Stimulated activated CD4-positive, alpha-beta T cell treated with anti-CD3 and anti-CD28 coated beads, Interleukin-2, amount 100 ng/mL, for 48 hours (primary cell): ENCODE measurements at regions not wholly inside any gene's neighbourhood (a gene's known extent, or its start where the extent isn't known, plus 50 kb on each side); places are given as distances from the start of the nearest gene placed in this dataset.

Experiments
- DNase-seq, 2 donors: peaks; one replicate each; pipeline ENCODE4 v3.0.0-alpha.2; 2020

DNA sequence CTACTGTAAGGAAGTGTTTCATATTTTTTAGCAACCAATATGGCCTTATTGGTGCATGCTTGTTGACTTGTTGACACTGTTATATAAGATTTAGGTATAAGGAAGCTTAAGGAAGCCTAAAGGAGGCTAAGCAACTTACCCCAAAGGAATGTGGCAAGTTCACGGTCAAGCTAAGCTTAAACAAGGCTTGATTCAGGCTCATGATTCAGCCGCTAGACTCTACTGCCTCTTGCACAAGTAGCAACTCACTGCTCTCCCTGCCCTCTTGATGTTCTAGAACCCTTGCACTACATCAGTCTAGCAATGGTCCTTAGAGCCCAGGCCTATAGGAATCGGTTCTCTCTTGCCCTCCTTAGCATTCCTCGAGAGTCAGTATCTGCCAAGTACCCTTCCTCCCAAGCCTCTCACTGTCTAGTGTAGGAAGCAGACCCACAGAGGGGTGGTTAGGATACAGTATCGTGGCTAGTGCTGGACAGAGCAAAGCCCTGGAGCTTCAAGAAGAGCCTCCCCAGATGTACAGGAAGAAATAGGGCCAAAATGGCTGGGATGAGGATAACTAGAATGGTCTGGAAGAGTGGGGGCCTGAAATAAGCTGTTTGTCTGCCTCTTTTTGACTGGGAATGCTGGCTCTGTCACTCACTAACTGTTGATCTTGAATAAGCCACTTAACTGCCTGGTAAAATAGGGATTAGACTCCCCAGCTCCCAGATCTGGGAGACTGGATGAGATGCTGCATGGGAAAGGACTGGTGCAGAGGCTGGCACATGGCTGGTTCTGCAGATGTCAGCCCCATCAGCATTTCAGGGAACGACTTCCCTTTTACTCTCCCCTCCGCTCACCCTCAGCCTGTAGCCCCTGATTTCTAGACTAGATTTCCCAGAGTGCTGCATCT is 122.2 kb downstream of the NAV1 start:
- DNase-seq: no peak

DNA sequence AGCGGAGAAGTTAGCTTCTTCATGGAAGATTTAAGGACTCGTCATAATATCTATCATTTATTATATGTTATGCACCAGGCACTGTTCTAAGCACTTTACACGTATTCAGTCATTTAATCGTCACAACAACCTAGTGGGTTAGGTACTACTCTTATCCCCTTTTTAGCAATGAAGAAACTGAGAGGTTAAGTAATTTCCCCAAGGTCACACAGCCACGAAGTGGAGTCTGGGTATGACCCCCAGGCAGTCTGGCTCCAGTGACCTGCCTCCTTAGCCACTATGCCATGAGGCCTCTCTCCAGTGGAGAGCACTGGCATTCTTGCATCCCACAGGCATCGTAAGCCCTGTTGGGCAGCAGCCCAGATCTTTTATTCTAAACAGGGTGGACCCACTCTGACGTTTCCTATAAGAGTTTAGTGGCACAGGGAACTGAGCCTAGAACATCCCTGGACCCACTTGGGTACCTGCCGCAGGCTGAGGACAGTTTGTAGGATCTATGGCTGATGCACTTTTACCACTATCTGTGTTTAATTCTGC is 123.0 kb downstream of the NAV1 start:
- no peak for DNase-seq

DNA sequence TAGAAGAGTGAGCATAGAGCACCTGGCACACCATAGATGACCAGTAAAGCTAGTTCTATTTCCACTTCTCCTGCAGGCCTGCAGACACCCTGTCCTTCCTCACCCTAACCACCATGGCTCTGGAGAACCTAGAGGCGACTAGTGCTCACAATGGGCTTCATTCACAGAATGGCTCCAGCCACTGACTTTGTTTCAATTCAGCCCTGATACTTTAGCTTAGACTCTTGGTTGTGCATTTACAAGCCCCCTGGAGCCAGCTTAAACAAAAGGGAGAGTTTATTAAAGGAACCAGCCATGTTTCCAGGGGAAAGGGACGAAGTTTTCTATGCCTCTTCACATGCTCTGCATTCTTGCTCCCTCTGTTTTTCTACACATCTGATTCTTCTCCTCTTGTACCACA is 123.7 kb downstream of the NAV1 start:
- no peak for DNase-seq

- no peak for DNase-seq
These were observed 124.7 kb downstream of the NAV1 start for GRCh38 chr1:201663491-201664113.

DNA sequence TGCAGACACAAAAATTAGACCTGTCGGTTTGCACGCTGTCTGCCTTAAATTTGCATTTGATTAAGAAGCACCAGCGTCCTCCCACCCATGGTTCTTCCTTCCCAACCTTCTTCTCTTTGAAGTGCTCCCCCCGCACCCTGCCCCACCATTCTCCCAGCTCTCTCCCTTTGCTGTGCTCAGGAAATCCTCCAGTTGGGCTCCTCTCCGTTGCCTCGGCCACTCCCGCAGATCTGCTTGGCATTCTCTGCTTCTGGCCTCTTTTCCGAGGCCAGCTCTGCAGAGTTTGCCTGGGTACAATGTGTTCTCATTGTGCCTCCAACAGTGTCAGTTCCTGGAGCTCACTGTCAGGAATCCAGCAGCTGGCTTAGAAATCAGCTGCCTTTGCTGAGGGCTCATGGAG is 126.1 kb downstream of the NAV1 start:
- DNase-seq: no peak

DNA sequence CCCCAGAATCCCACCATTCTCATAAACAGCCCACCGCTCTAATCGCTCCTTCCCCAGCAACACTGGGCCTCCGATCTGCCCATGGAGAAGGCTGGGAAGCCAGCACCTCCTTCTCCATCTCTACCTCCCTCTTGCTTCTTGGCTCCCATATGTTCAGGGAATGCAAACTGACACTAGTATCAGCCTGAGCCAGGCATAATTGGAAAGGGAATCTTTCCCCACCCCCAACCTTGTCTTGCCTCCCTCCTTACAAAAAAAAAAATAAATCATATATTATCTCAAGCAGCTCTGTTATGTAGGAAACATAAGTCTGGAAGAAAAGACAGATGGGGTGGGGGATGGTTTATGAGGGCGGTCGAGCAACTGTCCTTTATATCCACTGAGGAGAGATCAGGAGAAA is 127.2 kb downstream of the NAV1 start:
- DNase-seq: no peak

DNA sequence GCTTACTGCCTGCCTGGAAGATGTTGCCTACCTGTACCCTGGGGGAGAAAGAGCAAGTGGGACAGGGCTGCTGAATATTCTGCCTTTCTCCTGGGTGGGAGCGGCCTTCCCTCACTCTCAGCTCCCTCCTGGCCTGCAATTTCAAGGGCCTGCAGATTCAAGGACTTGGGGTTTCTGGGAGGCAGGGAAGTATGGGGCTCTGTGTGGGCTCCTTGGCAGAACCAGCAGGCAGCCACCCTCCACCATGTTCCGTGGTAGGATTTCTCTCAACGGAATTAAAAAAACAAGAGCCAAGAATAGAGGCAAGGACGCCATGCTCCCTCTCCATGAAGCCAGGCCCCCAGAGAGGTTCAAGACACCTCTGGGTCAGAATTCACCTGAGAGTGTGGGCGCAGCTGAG is 127.7 kb downstream of the NAV1 start:
- DNase-seq: no peak

- no peak for DNase-seq
These were observed 128.6 kb downstream of the NAV1 start for GRCh38 chr1:201667479-201667878.

- DNase-seq: no peak
These were observed 131.6 kb downstream of the NAV1 start for GRCh38 chr1:201670517-201670916.

GRCh38 chr1:201672685-201673084 is 133.8 kb downstream of the NAV1 start:
- no peak for DNase-seq

DNA sequence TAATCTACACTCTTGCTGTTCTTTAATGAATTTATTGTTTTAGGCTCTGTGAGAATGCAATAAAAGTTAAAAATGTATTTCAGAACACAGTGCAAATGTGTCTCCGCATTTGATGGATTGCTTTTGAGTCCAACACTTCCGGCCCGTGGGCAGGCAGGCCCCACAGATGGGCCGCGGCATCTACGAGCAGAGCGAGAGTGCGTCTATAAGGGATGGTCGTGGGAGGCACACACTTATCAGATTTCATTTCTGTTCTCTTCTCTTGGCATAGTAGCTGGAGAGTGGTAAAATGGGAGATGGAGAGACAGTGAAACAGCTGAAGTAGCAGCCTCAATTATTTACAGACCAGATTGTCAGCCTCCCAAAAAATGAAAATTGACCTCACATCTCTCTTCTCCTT is 134.2 kb downstream of the NAV1 start:
- DNase-seq: no peak

DNA sequence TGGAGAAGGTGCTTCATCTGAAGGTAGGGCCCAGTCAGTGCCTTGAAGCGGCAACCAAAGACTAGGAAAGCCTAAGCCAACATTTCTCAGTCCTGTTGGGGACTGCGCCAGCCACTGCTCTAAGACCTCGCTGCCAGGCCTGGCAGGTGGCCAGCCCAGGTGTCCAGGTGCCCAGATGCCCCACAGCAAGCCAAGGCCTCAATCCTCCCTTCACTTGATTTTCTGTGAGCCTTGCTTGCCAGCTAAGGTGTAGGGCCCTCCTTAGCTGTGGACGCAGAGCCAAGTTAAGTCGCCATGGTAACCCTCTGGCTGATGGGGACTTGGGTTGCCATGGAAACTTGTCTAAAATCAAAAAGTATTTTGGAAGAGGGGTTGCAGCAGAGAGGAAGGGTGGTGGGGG is 135.0 kb downstream of the NAV1 start:
- no peak for DNase-seq

- DNase-seq: no peak
These were observed 136.2 kb downstream of the NAV1 start for GRCh38 chr1:201675143-201675542.

- DNase-seq: no peak
These were observed 137.3 kb downstream of the NAV1 start for GRCh38 chr1:201676197-201676596.

- DNase-seq: no peak
These were observed 137.7 kb downstream of the NAV1 start for GRCh38 chr1:201676641-201677040.

- DNase-seq: no peak
These were observed 139.6 kb downstream of the NAV1 start for GRCh38 chr1:201678264-201679101.

- no peak for DNase-seq
These were observed 142.4 kb downstream of the NAV1 start for GRCh38 chr1:201681375-201681774.

DNA sequence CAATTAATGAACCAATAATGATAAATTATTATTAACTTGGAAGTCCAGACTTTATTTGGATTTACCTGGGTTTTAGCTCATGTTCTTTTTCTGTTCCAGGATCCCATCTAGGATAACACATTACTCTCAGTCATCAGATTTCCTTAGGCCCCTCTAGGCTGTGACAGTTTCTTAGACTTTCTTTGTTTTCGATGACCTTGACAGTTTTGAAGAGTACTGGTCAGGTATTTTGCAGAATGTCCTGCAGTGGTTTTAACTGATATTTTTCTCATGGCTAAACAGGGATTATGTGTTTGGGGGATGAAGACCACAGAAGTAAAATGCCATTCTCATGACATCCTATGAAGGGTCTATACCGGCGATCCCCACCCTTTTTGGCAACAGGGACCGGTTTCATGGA is 144.0 kb downstream of the NAV1 start:
- DNase-seq: no peak

DNA sequence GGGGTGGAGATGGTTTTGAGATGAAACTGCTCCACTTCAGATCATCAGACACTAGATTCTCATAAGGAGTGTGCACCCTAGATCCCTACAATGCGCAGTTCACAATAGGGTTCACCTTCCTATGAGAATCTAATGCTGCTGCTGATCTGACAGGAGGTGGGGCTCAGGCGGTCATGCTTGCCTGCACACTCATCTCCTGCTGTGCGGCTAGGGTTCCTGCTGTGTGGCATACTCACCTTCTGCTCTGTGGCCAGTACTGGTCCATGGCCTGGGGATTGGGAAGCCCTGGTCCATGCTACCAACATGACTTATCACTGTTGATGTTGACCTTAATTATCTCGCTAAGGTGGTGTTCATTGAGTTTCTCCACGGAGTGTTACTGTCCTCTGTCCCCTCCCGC is 144.5 kb downstream of the NAV1 start:
- no peak for DNase-seq

DNA sequence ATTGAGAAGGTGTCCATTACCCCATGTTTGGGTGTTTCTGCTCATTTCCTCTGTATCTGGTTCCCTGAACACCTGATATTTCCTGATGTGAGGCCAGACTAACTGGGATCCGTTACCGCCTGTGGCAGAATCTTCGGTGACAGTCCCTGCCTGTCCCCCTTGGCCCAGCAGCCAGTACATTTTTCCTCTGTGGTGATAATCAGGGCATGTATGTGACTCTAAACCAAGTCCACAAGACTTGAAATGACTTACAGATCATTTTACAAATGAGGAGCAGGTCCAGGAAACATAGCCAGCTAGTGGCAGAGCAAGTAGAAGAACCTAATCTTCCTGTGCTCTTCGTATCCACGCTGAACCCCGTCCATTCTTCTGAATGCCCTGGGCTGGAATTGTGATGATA is 143.5 kb upstream of the IPO9 start:
- DNase-seq: no peak

GRCh38 chr1:201686714-201687455 is 142.1 kb upstream of the IPO9 start:
- DNase-seq: no peak

- no peak for DNase-seq
These were observed 140.4 kb upstream of the IPO9 start for GRCh38 chr1:201688514-201688913.

DNA sequence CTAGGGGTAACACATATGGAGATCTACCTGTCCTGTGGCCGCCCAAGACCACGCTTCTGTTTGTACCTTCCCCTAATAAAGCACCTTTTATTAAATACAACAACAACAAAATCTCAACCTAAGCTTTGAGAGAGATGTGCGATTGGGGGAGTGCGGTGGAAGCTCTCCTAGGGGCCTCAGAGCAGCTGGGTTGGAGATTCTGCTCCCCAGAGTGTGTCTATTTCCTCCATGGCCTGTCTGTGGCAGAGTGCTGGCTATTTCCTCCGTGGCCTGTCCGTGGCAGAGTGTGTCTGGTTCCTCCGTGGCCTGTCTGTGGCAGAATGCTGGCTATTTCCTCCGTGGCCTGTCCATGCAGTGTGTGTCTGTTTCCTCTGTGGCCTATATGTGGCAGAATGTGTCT is 139.3 kb upstream of the IPO9 start:
- no peak for DNase-seq
